HepG2 (cell line): ENCODE measurements at regions not wholly inside any gene's neighbourhood (a gene's known extent, or its start where the extent isn't known, plus 50 kb on each side); places are given as distances from the start of the nearest gene placed in this dataset.

ENCODE experiments used
- CTCF ChIP-seq: sonication (generic); formaldehyde crosslinking; IDR thresholded peaks from 2 replicates; pipeline ENCODE4 v1.5.0; 2020; ENCODE audit warnings: mild to moderate bottlenecking, missing genetic modification reagents, moderate library complexity
- FOXJ3 ChIP-seq: sonication (generic); formaldehyde crosslinking; IDR thresholded peaks from 2 replicates; pipeline ENCODE4 v1.4.0; 2020; ENCODE audit warnings: missing genetic modification reagents, mild to moderate bottlenecking, borderline replicate concordance
- MLX ChIP-seq: IDR thresholded peaks from 2 replicates; pipeline ENCODE4 v1.6.1; 2016
- SP1 ChIP-seq, 2 experiments: fragments of 450-650 bp in 1 of 2; sonication (generic) in 1 of 2; formaldehyde crosslinking in 1 of 2; IDR thresholded peaks; 2 replicates each; pipeline versions ENCODE4 v1.4.0 to v1.6.1; 2016 to 2020; ENCODE audit warnings: missing genetic modification reagents in 1 of 2
- ZNF740 ChIP-seq: sonication (generic); formaldehyde crosslinking; IDR thresholded peaks from 2 replicates; pipeline ENCODE4 v1.4.0; 2020; ENCODE audit warnings: missing genetic modification reagents

GRCh38 chr2:180225118-180225517 lies 218.0 kb upstream of the CWC22 start:
- TF ChIP-seq ZNF740 (CRISPR knock-in tag) (no peak), FOXJ3 (no peak), MLX (no peak), CTCF (CRISPR knock-in tag) (no peak), SP1 (IDR thresholded peaks at IDR 0.05) (no peak), SP1 (CRISPR knock-in tag; IDR thresholded peaks at IDR 0.05) (no peak)
